Esophagus muscularis mucosa (tissue), 4 donors: ENCODE measurements at regions not wholly inside any gene's neighbourhood (a gene's known extent, or its start where the extent isn't known, plus 50 kb on each side); places are given as distances from the start of the nearest gene placed in this dataset.

Source experiments
- DNase-seq: peaks from one replicate; pipeline ENCODE4 v3.0.0-alpha.2; 2017; ENCODE audit errors: extremely low spot score
- H3K27ac ChIP-seq, 4 donors: fragments of 200-600 bp; sonication (generic); replicated peaks in 1 of 4; 1 replicate in 3 of 4; 2 replicates in 1 of 4; pipeline ENCODE4 v1.5.1; 2016 to 2019; ENCODE audit warnings: mild to moderate bottlenecking in 1 of 4
- H3K27me3 ChIP-seq, 4 donors: fragments of 200-600 bp; sonication (generic); one replicate each; pipeline versions ENCODE4 v1.5.1 to v1.6.0; 2016 to 2019
- H3K36me3 ChIP-seq, 4 donors: fragments of 200-600 bp; sonication (generic); one replicate each; pipeline ENCODE4 v1.5.1; 2016 to 2019
- H3K4me1 ChIP-seq, 4 donors: fragments of 200-600 bp; sonication (generic); one replicate each; pipeline ENCODE4 v1.5.1; 2016 to 2019
- H3K4me3 ChIP-seq, 4 donors: fragments of 200-600 bp; sonication (generic); 1 replicate in 2 of 4; 2 replicates in 2 of 4; pipeline ENCODE4 v1.5.1; 2016 to 2019; ENCODE audit warnings: mild to moderate bottlenecking in 4 of 4, moderate library complexity in 1 of 4
- H3K9me3 ChIP-seq, 4 donors: fragments of 200-600 bp; sonication (generic); 1 replicate in 3 of 4; 2 replicates in 1 of 4; pipeline ENCODE4 v1.5.1; 2016 to 2019
- EP300 ChIP-seq: sonication (generic); formaldehyde crosslinking; IDR thresholded peaks from one replicate; pipeline ENCODE4 v1.6.1; 2017; ENCODE audit warnings: antibody characterized with exemption
- POLR2A ChIP-seq: fragments of 450-650 bp; IDR thresholded peaks from one replicate; pipeline ENCODE4 v1.6.1; 2017; ENCODE audit warnings: antibody characterized with exemption, moderate library complexity, mild to moderate bottlenecking, low read depth
- POLR2AphosphoS5 ChIP-seq, 2 donors: sonication (generic); formaldehyde crosslinking; IDR thresholded peaks; one replicate each; pipeline ENCODE4 v1.6.1; 2017; ENCODE audit warnings: antibody characterized with exemption in 2 of 2
- WGBS: methylation state at CpG from one replicate; pipeline ENCODE4 v1.1.5; 2018; 5-methylcytosine and 5-hydroxymethylcytosine counted together
- intact Hi-C: fragments of 100-400 bp; cut with DNase I; formaldehyde crosslinking; loops from one replicate; pipeline ENCODE4 v1.15.1; 2023
- TF ChIP-seq, protein P1 (sequence below), 3 experiments: fragments of 200-600 bp in 2 of 3; fragments of 450-650 bp in 1 of 3; sonication (generic) in 2 of 3; IDR thresholded peaks; one replicate each; pipeline ENCODE4 v1.5.1; 2017 to 2019; ENCODE audit warnings: antibody characterized with exemption in 3 of 3, mild to moderate bottlenecking in 2 of 3, moderate library complexity in 1 of 3

DNA sequence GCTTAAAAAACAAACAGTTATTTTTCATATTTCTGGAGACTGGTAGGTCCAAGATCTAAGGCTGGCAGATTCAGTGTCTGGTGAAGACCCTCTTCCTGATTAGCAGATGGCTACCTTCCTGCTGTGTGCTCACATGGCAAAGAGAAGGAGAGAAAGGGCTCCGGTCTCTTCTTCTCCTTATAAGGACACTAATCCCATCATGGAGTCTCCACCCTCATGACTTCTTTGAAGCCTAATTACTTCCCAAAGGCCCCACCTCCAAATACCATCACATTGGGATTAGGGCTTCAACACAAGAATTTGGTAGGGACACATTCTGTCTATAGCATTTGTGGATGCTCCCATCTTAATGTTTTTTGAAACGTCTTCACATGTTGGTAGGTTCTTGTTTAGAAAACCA, 391.1 kb downstream of the TMEM161B start:
- H3K4me1 ChIP-seq, result no peaks in the 10 kb centered on the region
- no peak overlapping the region for H3K27ac ChIP-seq
- peaks cover 0 to 8% (median 3%) of the 10 kb centered on the region in 4 donors for H3K9me3 ChIP-seq
- no peaks in the 10 kb centered on the region for H3K36me3 ChIP-seq
- TF ChIP-seq POLR2AphosphoS5 (IDR thresholded peaks at IDR 0.05) (no peak), POLR2A (no peak), EP300 (no peak)
- TF ChIP-seq, protein P1, sequence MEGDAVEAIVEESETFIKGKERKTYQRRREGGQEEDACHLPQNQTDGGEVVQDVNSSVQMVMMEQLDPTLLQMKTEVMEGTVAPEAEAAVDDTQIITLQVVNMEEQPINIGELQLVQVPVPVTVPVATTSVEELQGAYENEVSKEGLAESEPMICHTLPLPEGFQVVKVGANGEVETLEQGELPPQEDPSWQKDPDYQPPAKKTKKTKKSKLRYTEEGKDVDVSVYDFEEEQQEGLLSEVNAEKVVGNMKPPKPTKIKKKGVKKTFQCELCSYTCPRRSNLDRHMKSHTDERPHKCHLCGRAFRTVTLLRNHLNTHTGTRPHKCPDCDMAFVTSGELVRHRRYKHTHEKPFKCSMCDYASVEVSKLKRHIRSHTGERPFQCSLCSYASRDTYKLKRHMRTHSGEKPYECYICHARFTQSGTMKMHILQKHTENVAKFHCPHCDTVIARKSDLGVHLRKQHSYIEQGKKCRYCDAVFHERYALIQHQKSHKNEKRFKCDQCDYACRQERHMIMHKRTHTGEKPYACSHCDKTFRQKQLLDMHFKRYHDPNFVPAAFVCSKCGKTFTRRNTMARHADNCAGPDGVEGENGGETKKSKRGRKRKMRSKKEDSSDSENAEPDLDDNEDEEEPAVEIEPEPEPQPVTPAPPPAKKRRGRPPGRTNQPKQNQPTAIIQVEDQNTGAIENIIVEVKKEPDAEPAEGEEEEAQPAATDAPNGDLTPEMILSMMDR (IDR thresholded peaks at IDR 0.05), result no peak
- intact Hi-C loops, result no loop called here
- DNase-seq, result no peak
- WGBS, result 63% methylated on average over 2 of the region's 2 CpGs
- no peaks in the 10 kb centered on the region for H3K27me3 ChIP-seq
- H3K4me3 ChIP-seq, result no peak overlapping the region

DNA sequence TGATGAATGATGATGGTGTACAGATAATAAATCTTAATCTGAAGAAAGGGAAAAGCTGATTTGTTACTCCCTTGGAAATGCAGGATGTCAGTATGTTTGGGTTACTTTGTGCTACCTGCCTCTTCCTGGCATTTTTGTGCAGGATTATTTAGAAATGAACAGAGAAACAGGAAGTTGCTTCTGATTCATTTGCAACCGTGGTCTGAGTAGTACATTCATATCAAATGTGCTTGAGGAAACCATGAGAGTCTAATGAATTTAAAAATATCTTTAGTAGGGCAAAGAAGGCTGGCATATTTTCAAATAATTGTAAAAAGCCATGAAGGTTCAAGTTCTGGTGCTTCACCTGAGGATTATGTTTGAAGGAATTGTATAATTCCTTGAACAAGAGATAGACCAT, 391.6 kb downstream of the TMEM161B start:
- TF ChIP-seq, protein P1 (IDR thresholded peaks at IDR 0.05), result no peak
- no peak for TF ChIP-seq POLR2A
- no peaks in the 10 kb centered on the region for H3K36me3 ChIP-seq
- no peak overlapping the region for H3K27ac ChIP-seq
- no peak overlapping the region for H3K4me3 ChIP-seq
- DNase-seq, result no peak
- intact Hi-C loops, result no loop called here
- no peaks in the 10 kb centered on the region for H3K27me3 ChIP-seq
- H3K9me3 ChIP-seq, result peaks cover 0 to 8% (median 3%) of the 10 kb centered on the region in 4 donors
- no peaks in the 10 kb centered on the region for H3K4me1 ChIP-seq
- WGBS, result 28% methylated on average over 1 of the region's 1 CpG

DNA sequence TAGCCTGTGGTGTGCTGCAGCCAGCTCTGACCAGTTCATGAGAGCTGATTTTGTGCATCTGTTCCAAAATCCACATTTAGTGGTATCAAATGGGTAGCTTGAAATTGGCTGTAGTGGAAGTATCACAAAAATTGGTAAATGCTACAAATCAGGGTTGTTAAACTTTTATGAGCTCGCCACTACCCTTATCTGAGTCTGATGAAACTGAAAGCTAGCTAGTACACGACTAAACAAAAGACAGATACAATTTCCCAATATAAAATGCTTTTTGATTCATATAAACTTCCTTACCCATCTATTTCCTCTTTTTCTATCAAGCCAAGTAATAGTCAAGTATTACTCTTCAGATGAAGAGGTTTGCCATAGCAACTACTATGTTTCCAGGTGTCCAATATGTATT, 392.0 kb downstream of the TMEM161B start:
- Histone ChIP-seq H3K27ac (no peak overlapping the region), H3K36me3 (no peaks in the 10 kb centered on the region), H3K27me3 (no peaks in the 10 kb centered on the region), H3K4me1 (no peaks in the 10 kb centered on the region), H3K9me3 (peaks cover 0 to 8% (median 3%) of the 10 kb centered on the region in 4 donors), H3K4me3 (no peak overlapping the region)
- WGBS, result 68% methylated on average over 2 of the region's 2 CpGs
- no peak for DNase-seq
- intact Hi-C loops, result no loop called here
- no peak for TF ChIP-seq EP300
- TF ChIP-seq POLR2AphosphoS5 (IDR thresholded peaks at IDR 0.05), result no peak
- no peak for TF ChIP-seq POLR2A
- TF ChIP-seq, protein P1 (IDR thresholded peaks at IDR 0.05), result no peak

DNA sequence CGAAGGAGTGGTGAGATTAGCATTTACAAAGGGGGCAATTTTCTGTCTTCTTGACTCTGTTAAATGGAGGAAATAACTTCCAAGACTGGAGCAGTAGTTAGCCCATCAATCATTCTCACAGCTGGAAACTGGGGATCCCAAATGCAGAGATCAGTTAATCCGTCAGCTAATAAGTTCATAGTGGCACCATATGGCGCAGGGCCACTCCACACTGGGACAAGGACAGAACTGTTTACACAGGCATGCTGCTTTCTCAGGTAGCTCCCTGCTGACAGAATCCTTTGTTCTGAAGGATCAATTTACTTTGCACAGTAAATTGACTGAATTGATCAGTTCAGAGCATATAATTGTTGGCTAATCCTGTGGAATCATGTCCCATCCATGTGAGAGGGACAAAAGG, 395.7 kb downstream of the TMEM161B start:
- Histone ChIP-seq H3K27ac (no peak overlapping the region), H3K36me3 (no peaks in the 10 kb centered on the region), H3K9me3 (no peaks in the 10 kb centered on the region), H3K4me1 (no peaks in the 10 kb centered on the region), H3K4me3 (no peak overlapping the region), H3K27me3 (no peaks in the 10 kb centered on the region)
- TF ChIP-seq POLR2A, result no peak
- no peak for TF ChIP-seq POLR2AphosphoS5 (IDR thresholded peaks at IDR 0.05)
- TF ChIP-seq, protein P1 (IDR thresholded peaks at IDR 0.05), result no peak
- TF ChIP-seq EP300, result no peak
- no peak for DNase-seq
- 66% methylated on average over 3 of the region's 3 CpGs for WGBS
- intact Hi-C loops, result no loop called here

DNA sequence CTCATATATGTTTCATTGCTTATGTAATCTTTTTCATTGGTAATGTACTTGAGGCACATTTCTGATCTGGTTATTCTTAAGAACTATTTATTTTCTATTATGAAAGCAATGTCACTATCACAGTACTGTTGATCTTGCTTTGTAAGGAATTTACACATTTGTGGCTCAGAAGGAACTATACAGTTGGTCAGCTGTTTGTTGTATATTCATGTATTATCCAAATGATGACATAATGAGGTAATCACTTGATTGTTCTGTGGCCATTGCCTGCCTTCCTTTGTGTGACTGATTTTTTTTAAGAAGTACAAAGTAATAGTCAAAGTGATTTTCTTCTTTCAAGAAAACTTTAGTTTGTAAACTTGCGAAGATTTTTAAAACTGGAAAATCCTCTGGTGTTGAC, 399.9 kb downstream of the TMEM161B start:
- no peaks in the 10 kb centered on the region for H3K4me1 ChIP-seq
- TF ChIP-seq EP300, result no peak
- no peak for TF ChIP-seq POLR2A
- TF ChIP-seq POLR2AphosphoS5 (IDR thresholded peaks at IDR 0.05), result no peak
- TF ChIP-seq, protein P1 (IDR thresholded peaks at IDR 0.05), result no peak
- H3K9me3 ChIP-seq, result no peaks in the 10 kb centered on the region
- DNase-seq, result no peak
- no peaks in the 10 kb centered on the region for H3K36me3 ChIP-seq
- no peak overlapping the region for H3K27ac ChIP-seq
- 97% methylated on average over 1 of the region's 1 CpG for WGBS
- no peak overlapping the region for H3K4me3 ChIP-seq
- intact Hi-C loops, result no loop called here
- no peaks in the 10 kb centered on the region for H3K27me3 ChIP-seq
